ENCODE measurements at regions not wholly inside any gene's neighbourhood (a gene's known extent, or its start where the extent isn't known, plus 50 kb on each side); places are given as distances from the start of the nearest gene placed in this dataset.

DNA sequence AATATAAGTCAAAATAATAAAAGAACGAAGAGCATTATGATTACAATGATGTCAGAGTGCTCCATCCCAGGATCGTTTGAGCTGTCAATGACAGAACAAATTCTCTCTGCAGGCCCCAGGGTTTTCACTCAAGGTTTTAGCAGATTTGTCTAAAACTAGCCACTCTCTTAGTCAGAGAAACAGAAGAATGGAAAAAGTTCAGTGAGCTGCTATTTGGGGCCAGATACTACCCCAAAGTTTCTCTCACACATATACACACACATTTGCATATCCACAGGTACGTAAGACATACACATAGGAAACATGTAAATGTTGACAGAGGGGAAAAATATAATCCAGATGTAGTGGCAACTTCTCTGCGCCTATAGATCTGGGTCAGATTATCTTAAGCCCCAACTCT lies 76.3 kb upstream of the SEMA6A start:
- no peak for DNase-seq (ENCODE audit: low spot score)

DNA sequence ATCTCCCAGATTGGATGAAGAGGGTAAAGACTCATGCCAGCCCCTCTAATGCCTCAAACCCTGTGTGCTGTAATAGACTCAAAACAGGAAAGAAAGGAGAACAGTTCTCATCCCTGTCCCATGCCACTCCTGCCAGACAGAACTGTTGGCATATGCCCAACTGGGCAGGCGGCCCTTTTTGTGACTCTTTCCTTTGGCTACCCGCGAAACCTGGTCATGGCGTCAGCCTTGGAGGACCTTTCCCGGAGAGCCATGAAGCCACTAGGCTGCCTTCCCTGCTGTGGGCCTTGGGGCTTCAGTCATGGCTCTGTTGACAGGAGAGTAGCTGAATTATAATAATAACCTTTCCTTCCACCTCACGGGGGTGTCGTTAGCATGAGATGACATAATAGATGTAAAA lies 75.9 kb upstream of the SEMA6A start:
- no peak for DNase-seq (ENCODE audit: low spot score)

DNA sequence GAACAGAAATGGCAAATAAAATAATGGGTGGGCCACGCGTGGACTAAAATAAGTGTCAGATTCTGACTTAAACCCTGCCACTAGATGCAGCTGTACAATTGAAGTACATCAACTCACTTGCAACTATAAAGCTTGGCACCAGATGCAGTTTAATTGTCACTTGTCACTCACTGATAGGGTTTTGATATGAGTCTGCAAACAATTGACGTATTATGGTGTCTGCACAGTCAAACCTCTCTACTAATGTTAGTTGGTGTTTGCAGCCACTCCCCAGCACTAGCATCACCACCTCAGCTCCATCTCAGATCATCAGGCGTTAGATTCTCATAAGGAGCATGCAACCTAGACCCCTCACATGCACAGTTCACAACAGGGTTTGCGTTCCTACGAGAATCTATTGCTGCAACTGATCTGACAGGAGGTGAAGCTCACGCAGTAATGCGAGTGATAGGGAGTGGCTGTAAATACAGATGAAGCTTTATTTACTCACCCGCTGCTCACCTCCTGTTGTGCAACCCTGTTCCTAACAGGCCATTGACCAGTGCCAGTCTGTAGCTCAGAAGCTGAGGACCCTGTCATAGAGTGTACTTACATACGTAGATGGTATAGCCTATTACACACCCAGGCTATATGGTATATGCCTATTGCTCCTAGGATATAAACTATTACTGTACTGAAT lies 72.1 kb upstream of the SEMA6A start:
- no peak for DNase-seq (ENCODE audit: low spot score)

DNA sequence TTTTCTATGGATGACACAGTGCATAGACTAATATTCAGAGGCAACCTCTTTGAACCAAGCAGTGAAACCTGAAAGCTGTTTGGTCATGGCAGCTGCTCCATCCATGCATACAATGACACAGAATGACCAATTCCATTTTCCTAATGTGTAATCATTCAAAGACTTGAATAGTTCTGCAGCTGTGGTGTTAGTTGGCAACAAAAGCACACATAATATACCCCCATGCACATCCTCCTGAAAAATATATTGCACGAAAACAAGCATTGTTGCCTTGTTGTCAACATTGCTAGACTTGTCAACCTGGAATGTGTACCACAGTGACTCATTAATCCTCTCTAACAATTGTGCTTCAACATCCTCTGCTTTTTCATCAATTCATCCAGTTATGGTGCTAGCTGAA lies 71.0 kb upstream of the SEMA6A start:
- DNase-seq (ENCODE audit: low spot score), result no peak

DNA sequence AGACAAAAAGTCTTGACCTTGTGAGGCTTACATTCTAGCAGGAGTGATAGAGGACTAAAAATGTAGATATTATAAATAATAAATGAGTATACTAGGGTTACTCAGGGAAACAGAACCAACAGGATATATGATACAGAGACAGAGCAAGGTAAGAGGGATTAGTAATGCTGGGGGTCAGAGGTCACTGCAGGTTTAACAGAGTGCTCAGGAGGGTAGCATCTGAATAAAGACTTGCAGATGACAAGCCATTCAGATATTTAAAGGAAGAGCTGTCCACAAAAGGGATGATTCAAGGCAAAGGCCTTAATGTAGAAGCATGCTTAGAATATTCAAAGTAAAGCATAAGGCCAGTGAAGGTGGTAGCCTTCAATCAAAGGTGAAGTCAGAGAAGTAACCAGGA lies 65.6 kb upstream of the SEMA6A start:
- DNase-seq (ENCODE audit: low spot score), result no peak

DNA sequence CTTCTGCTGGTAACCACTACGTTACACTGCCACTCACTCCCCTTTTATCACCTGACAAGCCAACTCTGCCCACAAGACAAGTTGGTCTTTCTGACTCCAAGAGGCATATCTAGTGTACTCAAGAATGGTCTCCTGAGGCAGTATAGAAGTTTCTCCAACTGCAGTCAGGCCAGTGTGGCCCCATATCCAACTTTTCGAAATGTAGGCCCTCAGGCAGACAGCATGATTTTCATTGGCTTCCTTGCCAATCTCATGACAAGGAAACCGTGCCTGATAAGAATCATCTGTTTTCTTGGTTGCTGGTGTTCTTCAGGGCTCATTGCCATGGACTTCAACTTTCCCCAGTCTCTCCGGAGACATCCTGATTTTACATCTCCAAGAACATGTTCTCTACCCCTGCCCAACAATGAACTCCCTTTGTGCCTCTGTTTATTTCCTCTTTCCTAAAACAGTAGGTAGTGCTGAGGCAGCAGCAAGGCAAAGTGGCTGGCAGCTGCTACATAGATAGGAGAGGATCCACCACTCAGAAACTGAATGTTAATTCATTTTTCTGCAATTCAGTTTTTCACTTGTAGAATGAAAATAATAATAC lies 62.6 kb upstream of the SEMA6A start:
- DNase-seq (ENCODE audit: low spot score), result no peak

DNA sequence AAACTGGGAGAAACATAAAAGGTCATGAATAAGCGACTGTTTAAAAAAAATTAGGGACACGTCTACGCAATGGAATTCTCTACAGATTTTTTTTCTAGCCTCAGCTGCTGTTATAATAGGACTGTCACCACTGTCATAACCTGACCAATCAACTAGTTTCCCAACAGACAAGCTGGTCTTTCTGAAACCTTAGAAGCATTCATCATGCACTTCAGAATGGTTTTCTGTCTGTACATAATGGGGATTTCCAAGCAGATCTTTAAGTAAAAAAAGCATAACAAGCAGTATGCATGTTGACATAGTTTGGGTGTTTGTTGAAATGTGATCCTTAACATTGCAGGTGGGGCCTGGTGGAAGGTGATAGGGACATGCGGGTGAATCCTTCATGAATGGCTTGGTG lies 58.3 kb upstream of the SEMA6A start:
- DNase-seq (ENCODE audit: low spot score), result no peak

DNA sequence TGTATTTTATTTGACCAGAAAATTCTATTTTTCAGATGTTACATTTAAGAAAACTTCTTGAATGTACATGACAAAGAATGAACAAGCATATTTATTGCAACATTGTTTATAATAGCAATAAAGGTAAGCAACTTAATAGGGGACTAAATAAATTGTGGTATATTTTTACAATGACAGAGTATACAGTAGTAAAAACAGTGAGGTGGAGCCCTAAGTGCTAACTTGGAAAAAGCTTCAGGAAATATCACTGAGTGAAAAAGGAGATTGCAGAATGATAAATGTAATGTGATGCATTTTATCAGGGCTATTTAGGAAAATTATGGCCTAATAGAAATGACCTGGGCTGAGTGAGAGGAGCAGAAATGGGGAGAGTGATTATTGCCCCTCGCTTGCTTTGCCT lies 56.5 kb upstream of the SEMA6A start:
- no peak for DNase-seq (ENCODE audit: low spot score)

DNA sequence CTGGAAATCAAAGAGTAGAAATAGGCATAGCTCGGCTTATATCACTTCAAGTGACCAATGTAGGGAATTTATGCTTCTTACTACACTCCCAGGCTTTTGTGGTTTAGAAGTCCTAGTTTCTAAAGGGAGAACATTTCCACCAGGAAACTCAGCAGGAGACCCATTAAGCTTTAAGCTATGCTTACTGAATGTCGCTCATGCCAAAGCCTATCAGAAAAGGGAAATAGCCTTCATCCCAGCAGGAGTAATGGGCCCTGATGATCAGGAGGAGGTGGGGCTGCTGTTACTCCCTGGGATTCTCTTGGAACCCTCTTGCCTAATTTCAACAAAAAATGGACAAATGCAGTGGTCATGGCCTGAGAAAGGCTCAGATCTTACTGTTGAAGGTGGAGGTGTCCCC lies 54.5 kb upstream of the SEMA6A start:
- no peak for DNase-seq (ENCODE audit: low spot score)

DNA sequence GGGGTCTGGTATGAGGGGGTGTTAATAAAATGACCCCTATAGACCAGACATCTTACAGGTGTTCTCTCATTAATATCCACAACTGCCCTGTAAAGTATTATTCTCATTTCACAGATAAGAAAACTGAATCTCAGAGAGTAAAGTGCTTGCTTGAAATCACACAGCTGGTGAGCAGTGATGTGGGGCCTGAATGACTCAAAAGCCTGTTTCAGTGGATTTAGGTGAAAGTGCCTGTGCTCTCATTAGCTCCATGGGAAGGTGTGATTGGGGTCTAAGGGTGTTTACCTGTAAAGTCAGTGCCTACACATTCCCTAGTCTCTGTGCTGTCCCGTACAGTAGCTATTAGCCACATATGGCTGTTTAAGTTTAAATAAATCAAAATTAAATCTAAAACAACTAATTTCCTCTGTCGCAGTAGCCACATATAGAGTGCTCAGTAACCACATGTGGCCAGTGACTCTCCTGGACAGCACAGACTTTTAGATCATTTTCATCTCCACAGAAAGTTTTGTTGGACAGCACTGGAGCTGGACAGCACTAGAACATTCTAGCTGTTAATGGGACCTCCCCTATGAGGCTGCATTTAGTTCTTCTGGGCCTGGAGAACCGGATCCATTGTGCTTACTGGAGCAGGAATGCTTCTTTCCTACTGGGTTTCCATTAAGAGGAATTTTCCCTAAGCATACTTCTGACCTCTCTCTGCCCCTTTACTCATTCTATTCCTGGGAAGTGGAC lies 52.5 kb upstream of the SEMA6A start:
- no peak for DNase-seq (ENCODE audit: low spot score)

DNA sequence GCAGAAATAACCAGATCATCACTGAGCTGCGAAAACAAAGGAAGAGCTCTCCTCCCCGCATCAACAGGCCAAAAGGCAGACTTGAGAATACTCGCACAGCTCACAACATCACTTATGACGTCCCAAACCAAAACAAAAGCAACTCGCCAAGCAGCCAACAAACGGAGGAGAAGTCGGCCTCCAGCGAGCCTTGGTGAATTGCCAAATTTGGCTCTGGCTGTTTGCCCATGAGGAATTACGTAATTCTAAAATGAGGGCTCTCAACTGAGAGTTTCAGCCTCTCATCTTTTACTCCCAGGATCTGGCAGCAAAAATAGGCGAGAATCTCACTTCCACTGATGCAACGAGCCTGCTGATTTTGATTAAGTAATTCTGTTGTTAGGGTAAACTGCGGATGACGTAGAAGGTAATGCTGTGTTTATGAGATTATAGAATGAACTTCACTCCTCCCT lies 51.7 kb upstream of the SEMA6A start:
- peak; percentile 18 for DNase-seq (ENCODE audit: low spot score)
